ENCODE measurements at regions not wholly inside any gene's neighbourhood (a gene's known extent, or its start where the extent isn't known, plus 50 kb on each side); places are given as distances from the start of the nearest gene placed in this dataset.

GRCh38 chr7:46653848-46654247 is 732.8 kb upstream of the IGFBP3 start:
- Mint-ChIP-seq H3K4me3 (ENCODE audit: unreplicated experiment) (no peak overlapping the region), H3K27me3 (ENCODE audit: unreplicated experiment) (no peaks in the 10 kb centered on the region), H3K36me3 (ENCODE audit: unreplicated experiment) (peaks cover 2% of the 10 kb centered on the region), H3K27ac (ENCODE audit: unreplicated experiment) (no peak overlapping the region), H3K4me1 (ENCODE audit: unreplicated experiment) (peaks cover 5% of the 10 kb centered on the region), H3K9me3 (ENCODE audit: unreplicated experiment) (no peaks in the 10 kb centered on the region)
- no peak for DNase-seq (ENCODE audit: extremely low spot score, unreplicated experiment)
- no peak for TF ChIP-seq CTCF (IDR thresholded peaks at IDR 0.05)

- Mint-ChIP-seq H3K27ac (ENCODE audit: unreplicated experiment) (no peak overlapping the region), H3K9me3 (ENCODE audit: unreplicated experiment) (no peaks in the 10 kb centered on the region), H3K27me3 (ENCODE audit: unreplicated experiment) (no peaks in the 10 kb centered on the region), H3K36me3 (ENCODE audit: unreplicated experiment) (no peaks in the 10 kb centered on the region), H3K4me3 (ENCODE audit: unreplicated experiment) (no peak overlapping the region), H3K4me1 (ENCODE audit: unreplicated experiment) (peaks cover 5% of the 10 kb centered on the region)
- DNase-seq (ENCODE audit: extremely low spot score, unreplicated experiment), result no peak
- no peak for TF ChIP-seq CTCF (IDR thresholded peaks at IDR 0.05)
Measured at GRCh38 chr7:46652317-46652716, 731.2 kb upstream of the IGFBP3 start.

GRCh38 chr7:46651561-46652088 is 730.6 kb upstream of the IGFBP3 start:
- no peak for TF ChIP-seq CTCF (IDR thresholded peaks at IDR 0.05)
- Mint-ChIP-seq H3K4me3 (ENCODE audit: unreplicated experiment) (no peak overlapping the region), H3K36me3 (ENCODE audit: unreplicated experiment) (no peaks in the 10 kb centered on the region), H3K27ac (ENCODE audit: unreplicated experiment) (no peak overlapping the region), H3K4me1 (ENCODE audit: unreplicated experiment) (peaks cover 5% of the 10 kb centered on the region), H3K27me3 (ENCODE audit: unreplicated experiment) (no peaks in the 10 kb centered on the region), H3K9me3 (ENCODE audit: unreplicated experiment) (no peaks in the 10 kb centered on the region)
- no peak for DNase-seq (ENCODE audit: extremely low spot score, unreplicated experiment)

- Mint-ChIP-seq H3K4me1 (ENCODE audit: unreplicated experiment) (peaks cover 5% of the 10 kb centered on the region), H3K27ac (ENCODE audit: unreplicated experiment) (no peak overlapping the region), H3K4me3 (ENCODE audit: unreplicated experiment) (no peak overlapping the region), H3K9me3 (ENCODE audit: unreplicated experiment) (no peaks in the 10 kb centered on the region), H3K27me3 (ENCODE audit: unreplicated experiment) (no peaks in the 10 kb centered on the region), H3K36me3 (ENCODE audit: unreplicated experiment) (no peaks in the 10 kb centered on the region)
- TF ChIP-seq CTCF (IDR thresholded peaks at IDR 0.05), result no peak
- no peak for DNase-seq (ENCODE audit: extremely low spot score, unreplicated experiment)
Measured at GRCh38 chr7:46651070-46651469, 730.0 kb upstream of the IGFBP3 start.

GRCh38 chr7:46649876-46650275 is 728.8 kb upstream of the IGFBP3 start:
- TF ChIP-seq CTCF (IDR thresholded peaks at IDR 0.05), result no peak
- H3K27ac Mint-ChIP-seq (ENCODE audit: unreplicated experiment), result no peak overlapping the region

More at GRCh38 chr7:46649876-46650275, 728.8 kb upstream of the IGFBP3 start:
- H3K9me3 Mint-ChIP-seq (ENCODE audit: unreplicated experiment), result no peaks in the 10 kb centered on the region
- H3K27me3 Mint-ChIP-seq (ENCODE audit: unreplicated experiment), result no peaks in the 10 kb centered on the region
- DNase-seq (ENCODE audit: extremely low spot score, unreplicated experiment), result no peak
- H3K4me3 Mint-ChIP-seq (ENCODE audit: unreplicated experiment), result no peak overlapping the region
- H3K36me3 Mint-ChIP-seq (ENCODE audit: unreplicated experiment), result no peaks in the 10 kb centered on the region
- H3K4me1 Mint-ChIP-seq (ENCODE audit: unreplicated experiment), result peaks cover 5% of the 10 kb centered on the region
